ENCODE measurements at regions not wholly inside any gene's neighbourhood (a gene's known extent, or its start where the extent isn't known, plus 50 kb on each side); places are given as distances from the start of the nearest gene placed in this dataset.

DNA sequence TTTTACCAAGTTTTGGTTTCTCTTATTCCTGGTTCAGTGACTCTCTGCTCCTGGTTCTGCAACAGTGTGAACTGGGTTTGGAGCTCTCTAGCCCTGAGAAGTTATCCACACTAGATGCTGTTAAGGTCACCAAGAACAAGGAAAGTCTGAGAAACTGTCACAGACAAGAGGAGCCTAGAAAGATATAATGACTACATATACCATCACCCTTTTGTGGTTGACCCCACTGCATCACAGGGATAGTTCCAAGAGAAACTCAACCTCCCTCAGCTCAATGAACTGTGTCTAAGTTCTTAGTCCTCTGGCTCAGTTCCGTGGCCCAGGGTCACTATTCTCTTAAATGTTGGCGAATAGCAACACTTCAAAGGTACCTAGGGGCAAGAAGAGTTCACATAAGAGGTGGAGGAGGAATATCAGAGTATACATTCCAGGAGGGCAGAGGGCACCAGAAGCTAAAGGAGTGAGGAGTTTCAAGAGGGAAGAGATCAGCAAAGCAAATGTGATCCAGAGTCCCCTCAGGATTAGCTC is 171.5 kb downstream of the BUB3 start:
- Histone ChIP-seq H3K36me3 (ENCODE audit: insufficient read depth, low read length) (no peaks in the 10 kb centered on the region), H3K27ac (ENCODE audit: low read depth in 1 of 2, low read length in 2 of 2) (no peak overlapping the region), H3K9me3 (ENCODE audit: control insufficient read depth in 1 of 2, insufficient read depth in 1 of 2, low read length in 2 of 2) (no peaks in the 10 kb centered on the region), H3K4me3 (ENCODE audit: low read length) (no peak overlapping the region), H3K27me3 (ENCODE audit: control insufficient read depth in 1 of 2, insufficient read depth in 2 of 2, low read length in 2 of 2) (no peaks in the 10 kb centered on the region), H3K4me1 (ENCODE audit: insufficient read depth, low read length) (no peaks in the 10 kb centered on the region)
- H3K27me3 Mint-ChIP-seq = peaks cover 5% of the 10 kb centered on the region
- ChIA-PET CTCF (interaction anchor here (1.5 kb wide), 1 partner anchor 55 kb away, joined by 3 read pairs; no protein-coding TSS in a partner anchor), POLR2A (no interaction called here)
- DNase-seq = no peak
- H3K27ac Mint-ChIP-seq = no peak overlapping the region
- ATAC-seq (ENCODE audit: poor library complexity) = no peak
- peaks cover 13% of the 10 kb centered on the region for H3K36me3 Mint-ChIP-seq (ENCODE audit: low read depth)
- no peak overlapping the region for H3K4me3 Mint-ChIP-seq
- intact Hi-C loops (cut with DNase I, micrococcal nuclease) = no loop called here
- H3K9me3 Mint-ChIP-seq = peaks cover 5% of the 10 kb centered on the region
- TF ChIP-seq, protein P1, sequence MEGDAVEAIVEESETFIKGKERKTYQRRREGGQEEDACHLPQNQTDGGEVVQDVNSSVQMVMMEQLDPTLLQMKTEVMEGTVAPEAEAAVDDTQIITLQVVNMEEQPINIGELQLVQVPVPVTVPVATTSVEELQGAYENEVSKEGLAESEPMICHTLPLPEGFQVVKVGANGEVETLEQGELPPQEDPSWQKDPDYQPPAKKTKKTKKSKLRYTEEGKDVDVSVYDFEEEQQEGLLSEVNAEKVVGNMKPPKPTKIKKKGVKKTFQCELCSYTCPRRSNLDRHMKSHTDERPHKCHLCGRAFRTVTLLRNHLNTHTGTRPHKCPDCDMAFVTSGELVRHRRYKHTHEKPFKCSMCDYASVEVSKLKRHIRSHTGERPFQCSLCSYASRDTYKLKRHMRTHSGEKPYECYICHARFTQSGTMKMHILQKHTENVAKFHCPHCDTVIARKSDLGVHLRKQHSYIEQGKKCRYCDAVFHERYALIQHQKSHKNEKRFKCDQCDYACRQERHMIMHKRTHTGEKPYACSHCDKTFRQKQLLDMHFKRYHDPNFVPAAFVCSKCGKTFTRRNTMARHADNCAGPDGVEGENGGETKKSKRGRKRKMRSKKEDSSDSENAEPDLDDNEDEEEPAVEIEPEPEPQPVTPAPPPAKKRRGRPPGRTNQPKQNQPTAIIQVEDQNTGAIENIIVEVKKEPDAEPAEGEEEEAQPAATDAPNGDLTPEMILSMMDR (IDR thresholded peaks at IDR 0.05) = no peak
- no peaks in the 10 kb centered on the region for H3K4me1 Mint-ChIP-seq (ENCODE audit: low read depth)

- ATAC-seq (ENCODE audit: poor library complexity) (no peak), DNase-seq (no peak)
- H3K4me1 Mint-ChIP-seq (ENCODE audit: low read depth) = no peaks in the 10 kb centered on the region
- no peaks in the 10 kb centered on the region for H3K4me1 ChIP-seq (ENCODE audit: insufficient read depth, low read length)
- TF ChIP-seq, protein P1 (IDR thresholded peaks at IDR 0.05) = no peak
- H3K9me3 Mint-ChIP-seq = peaks cover 5% of the 10 kb centered on the region
- ChIA-PET CTCF (no interaction called here), POLR2A (no interaction called here)
- no peaks in the 10 kb centered on the region for H3K27me3 ChIP-seq (ENCODE audit: control insufficient read depth in 1 of 2, insufficient read depth in 2 of 2, low read length in 2 of 2)
- no peaks in the 10 kb centered on the region for H3K36me3 ChIP-seq (ENCODE audit: insufficient read depth, low read length)
- H3K27ac ChIP-seq (ENCODE audit: low read depth in 1 of 2, low read length in 2 of 2) = no peak overlapping the region
- no peak overlapping the region for H3K27ac Mint-ChIP-seq
- no peak overlapping the region for H3K4me3 ChIP-seq (ENCODE audit: low read length)
- H3K9me3 ChIP-seq (ENCODE audit: control insufficient read depth in 1 of 2, insufficient read depth in 1 of 2, low read length in 2 of 2) = no peaks in the 10 kb centered on the region
- intact Hi-C loops (cut with DNase I, micrococcal nuclease) = no loop called here
- peaks cover 5% of the 10 kb centered on the region for H3K27me3 Mint-ChIP-seq
- no peak overlapping the region for H3K4me3 Mint-ChIP-seq
- peaks cover 13% of the 10 kb centered on the region for H3K36me3 Mint-ChIP-seq (ENCODE audit: low read depth)
These were observed 172.5 kb downstream of the BUB3 start for GRCh38 chr10:123326674-123327073.

DNA sequence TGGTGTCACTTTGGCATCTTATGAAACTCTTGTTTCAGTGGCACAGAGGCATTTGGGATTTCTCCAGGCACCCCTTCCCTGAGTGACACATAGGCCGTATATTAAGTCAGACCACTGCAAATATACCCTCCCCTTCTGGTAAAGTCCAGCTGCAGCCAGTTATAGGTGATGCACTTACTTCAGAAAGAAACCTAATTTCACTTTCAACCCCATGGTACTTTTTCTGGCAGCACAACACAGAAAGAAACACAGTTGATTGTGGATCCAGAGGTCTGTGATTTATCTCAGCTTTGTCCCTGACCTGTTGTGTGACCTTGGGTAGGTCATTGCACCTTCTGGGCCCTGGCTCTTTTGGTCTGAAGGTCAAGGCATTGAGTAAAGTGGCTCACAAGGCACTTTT is 173.2 kb downstream of the BUB3 start:
- Mint-ChIP-seq H3K27ac (no peak overlapping the region), H3K27me3 (peaks cover 5% of the 10 kb centered on the region), H3K36me3 (ENCODE audit: low read depth) (peaks cover 13% of the 10 kb centered on the region), H3K4me1 (ENCODE audit: low read depth) (no peaks in the 10 kb centered on the region), H3K4me3 (no peak overlapping the region), H3K9me3 (peaks cover 5% of the 10 kb centered on the region)
- TF ChIP-seq, protein P1 (IDR thresholded peaks at IDR 0.05) = no peak
- ATAC-seq (ENCODE audit: poor library complexity) = no peak
- Histone ChIP-seq H3K9me3 (ENCODE audit: control insufficient read depth in 1 of 2, insufficient read depth in 1 of 2, low read length in 2 of 2) (no peaks in the 10 kb centered on the region), H3K4me1 (ENCODE audit: insufficient read depth, low read length) (no peaks in the 10 kb centered on the region), H3K4me3 (ENCODE audit: low read length) (no peak overlapping the region), H3K27ac (ENCODE audit: low read depth in 1 of 2, low read length in 2 of 2) (no peak overlapping the region), H3K27me3 (ENCODE audit: control insufficient read depth in 1 of 2, insufficient read depth in 2 of 2, low read length in 2 of 2) (no peaks in the 10 kb centered on the region), H3K36me3 (ENCODE audit: insufficient read depth, low read length) (no peaks in the 10 kb centered on the region)
- DNase-seq = no peak
- POLR2A ChIA-PET = no interaction called here
- CTCF ChIA-PET = no interaction called here
- intact Hi-C loops (cut with DNase I, micrococcal nuclease) = no loop called here
